T-helper 2 cell treated with Interferon-gamma antibody and Interleukin-4, amounts not matched to agents 5 μg/mL and 100 μg/mL, for 36 hours (primary cell): ENCODE measurements at regions not wholly inside any gene's neighbourhood (a gene's known extent, or its start where the extent isn't known, plus 50 kb on each side); places are given as distances from the start of the nearest gene placed in this dataset.
A peak's percentile ranks its signal among the peaks of the same experiment; 100 is the strongest.

ENCODE experiments used
- DNase-seq: peaks from one replicate; pipeline ENCODE4 v3.0.0; 2021; ENCODE audit warnings: low spot score
- H3K27ac Mint-ChIP-seq: one replicate; pipeline ENCODE4 v1.8.0; 2021; ENCODE audit warnings: mild to moderate bottlenecking, mixed read lengths
- H3K27me3 Mint-ChIP-seq: one replicate; pipeline ENCODE4 v1.8.0; 2021; ENCODE audit warnings: low read depth, mixed read lengths
- H3K36me3 Mint-ChIP-seq: one replicate; pipeline ENCODE4 v1.8.0; 2021; ENCODE audit warnings: low read depth, mixed read lengths
- H3K4me1 Mint-ChIP-seq: one replicate; pipeline ENCODE4 v1.8.0; 2021; ENCODE audit warnings: low read depth, mixed read lengths
- H3K4me3 Mint-ChIP-seq: one replicate; pipeline ENCODE4 v1.8.0; 2022; ENCODE audit warnings: mild to moderate bottlenecking, moderate library complexity, mixed read lengths
- H3K9me3 Mint-ChIP-seq: one replicate; pipeline ENCODE4 v1.8.0; 2021; ENCODE audit warnings: mixed read lengths

DNA sequence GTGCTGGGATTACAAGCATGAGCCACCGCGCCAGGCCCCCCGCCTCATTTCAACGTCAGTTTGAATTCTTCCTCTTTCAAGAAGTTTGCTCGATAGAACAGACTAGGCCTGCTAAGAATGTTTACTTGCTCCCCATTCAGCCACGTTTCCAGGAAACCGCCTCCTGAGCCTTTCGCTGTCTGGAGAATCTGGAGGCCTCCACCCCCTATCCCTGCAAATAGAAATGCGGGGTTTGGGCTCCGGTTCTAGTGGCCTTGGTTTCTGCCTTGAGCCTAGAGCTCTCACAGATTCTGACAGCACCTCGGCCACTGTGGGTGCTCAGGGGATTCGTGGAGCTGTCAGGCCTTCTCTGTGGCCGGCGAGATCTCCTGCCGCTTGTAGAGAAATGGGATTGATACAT lies 84.3 kb downstream of the UBIAD1 start:
- Mint-ChIP-seq H3K27me3 (peaks cover 6% of the 10 kb centered on the region), H3K4me3 (no peak overlapping the region), H3K27ac (no peak overlapping the region), H3K4me1 (no peaks in the 10 kb centered on the region), H3K9me3 (no peaks in the 10 kb centered on the region), H3K36me3 (no peaks in the 10 kb centered on the region)
- no peak for DNase-seq

DNA sequence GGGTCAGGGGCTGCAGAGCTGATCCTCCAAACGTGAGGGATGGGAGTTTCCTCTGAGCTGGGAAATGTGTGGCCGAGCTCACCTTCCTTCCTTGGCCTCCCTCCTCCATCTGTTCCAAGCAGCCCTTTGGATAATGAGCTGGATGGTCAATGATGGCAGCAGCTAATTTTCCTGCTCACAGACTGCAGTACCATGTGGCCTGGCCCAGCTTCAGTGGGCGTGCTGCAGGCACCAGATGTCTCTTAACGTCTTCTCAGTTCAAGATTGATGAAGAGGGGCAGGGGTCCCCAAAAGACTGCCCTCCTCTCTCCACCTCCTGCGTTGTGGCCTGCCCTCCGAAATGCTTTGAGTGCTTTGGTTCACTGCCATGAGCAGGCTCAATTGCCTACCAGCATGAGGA lies 86.0 kb downstream of the UBIAD1 start:
- peaks cover 6% of the 10 kb centered on the region for H3K27me3 Mint-ChIP-seq
- no peak overlapping the region for H3K4me3 Mint-ChIP-seq
- H3K9me3 Mint-ChIP-seq, result no peaks in the 10 kb centered on the region
- H3K27ac Mint-ChIP-seq, result no peak overlapping the region
- no peak for DNase-seq
- no peaks in the 10 kb centered on the region for H3K36me3 Mint-ChIP-seq
- no peaks in the 10 kb centered on the region for H3K4me1 Mint-ChIP-seq

- no peaks in the 10 kb centered on the region for H3K36me3 Mint-ChIP-seq
- no peaks in the 10 kb centered on the region for H3K27me3 Mint-ChIP-seq
- H3K27ac Mint-ChIP-seq, result no peak overlapping the region
- H3K4me1 Mint-ChIP-seq, result no peaks in the 10 kb centered on the region
- DNase-seq, result no peak
- no peaks in the 10 kb centered on the region for H3K9me3 Mint-ChIP-seq
- H3K4me3 Mint-ChIP-seq, result no peak overlapping the region
Measured at GRCh38 chr1:11362547-11363021, 89.6 kb downstream of the UBIAD1 start.

- H3K4me1 Mint-ChIP-seq, result no peaks in the 10 kb centered on the region
- no peak overlapping the region for H3K4me3 Mint-ChIP-seq
- no peak for DNase-seq
- H3K27me3 Mint-ChIP-seq, result no peaks in the 10 kb centered on the region
- no peak overlapping the region for H3K27ac Mint-ChIP-seq
- H3K9me3 Mint-ChIP-seq, result no peaks in the 10 kb centered on the region
- no peaks in the 10 kb centered on the region for H3K36me3 Mint-ChIP-seq
Measured at GRCh38 chr1:11364170-11364569, 91.2 kb downstream of the UBIAD1 start.

DNA sequence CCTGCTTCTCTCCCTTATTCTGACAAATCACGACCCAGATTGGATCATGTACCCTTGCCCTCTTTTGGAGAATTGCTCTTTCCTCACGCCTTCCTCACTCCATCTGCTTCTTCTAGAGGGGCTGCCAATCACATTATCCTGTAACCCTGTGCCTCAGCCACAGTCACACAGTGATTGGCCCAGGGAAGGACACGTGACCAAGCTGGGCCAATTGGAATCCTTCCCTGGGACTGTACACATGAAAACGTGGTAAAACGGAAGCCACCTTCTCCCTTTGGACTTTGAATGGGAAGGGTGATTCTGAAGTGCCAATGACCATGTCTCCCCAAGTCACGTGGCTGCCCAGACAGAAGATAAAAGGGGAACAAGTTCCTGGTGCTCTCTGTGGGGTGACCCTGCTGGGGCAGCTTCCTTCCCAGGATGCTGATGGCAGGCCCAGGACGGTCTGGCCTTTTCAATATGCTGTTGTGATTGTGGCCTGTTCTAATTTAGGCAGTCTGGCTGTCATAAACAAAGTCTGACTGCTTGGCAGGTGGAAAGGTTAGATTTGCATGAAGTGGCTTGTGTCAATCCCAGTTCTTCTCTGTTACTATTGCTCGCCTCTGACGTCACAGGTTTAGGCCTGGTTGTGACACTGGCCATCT lies 92.9 kb downstream of the UBIAD1 start:
- Mint-ChIP-seq H3K27ac (no peak overlapping the region), H3K4me3 (no peak overlapping the region), H3K36me3 (no peaks in the 10 kb centered on the region), H3K9me3 (no peaks in the 10 kb centered on the region), H3K27me3 (no peaks in the 10 kb centered on the region), H3K4me1 (no peaks in the 10 kb centered on the region)
- no peak for DNase-seq

DNA sequence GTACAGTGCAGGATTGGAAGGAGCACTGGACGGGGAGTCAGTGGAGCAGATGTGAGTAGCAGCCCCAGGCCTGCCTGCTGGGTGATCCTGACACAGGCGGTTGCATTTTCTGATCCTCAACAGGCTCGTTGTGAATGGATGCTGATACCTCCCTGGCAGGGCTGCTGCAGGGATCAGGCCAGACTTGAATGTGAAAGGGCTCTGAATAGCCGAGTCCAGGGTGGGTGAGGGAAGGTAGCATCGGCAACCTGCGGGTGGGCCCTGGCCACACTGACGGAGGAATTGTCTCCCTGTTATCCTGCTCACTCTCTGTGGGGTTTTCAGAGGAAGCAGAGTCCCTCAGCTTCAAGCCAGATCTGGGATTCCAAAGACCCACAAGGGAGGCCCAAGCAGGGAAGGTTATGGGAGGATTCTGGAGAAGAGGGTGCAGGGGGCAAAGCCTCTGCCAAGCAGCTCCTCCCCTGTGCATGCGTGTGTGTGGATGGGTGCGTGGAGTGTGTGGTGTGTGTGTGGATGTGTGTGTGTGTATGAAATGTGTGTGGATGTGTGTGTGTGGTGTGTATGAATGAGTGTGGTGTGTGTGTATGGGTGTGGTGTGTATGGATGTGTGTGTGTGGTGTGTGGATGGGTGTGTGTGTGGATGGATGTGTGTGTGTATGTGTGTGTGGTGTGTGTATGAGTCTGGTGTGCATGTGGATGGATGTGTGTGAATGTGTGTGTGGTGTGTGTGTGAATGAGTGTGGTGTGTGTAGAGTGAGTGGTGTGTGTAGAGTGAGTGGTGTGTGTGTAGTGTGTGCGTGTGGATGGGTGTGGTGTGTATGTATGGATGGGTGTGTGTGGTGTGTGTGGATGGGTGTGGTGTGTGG lies 100.3 kb downstream of the UBIAD1 start:
- DNase-seq, result no peak
- Mint-ChIP-seq H3K27ac (no peak overlapping the region), H3K4me3 (no peak overlapping the region), H3K36me3 (no peaks in the 10 kb centered on the region), H3K9me3 (peaks cover 6% of the 10 kb centered on the region), H3K27me3 (peaks cover 4% of the 10 kb centered on the region), H3K4me1 (peaks cover 3% of the 10 kb centered on the region)

DNA sequence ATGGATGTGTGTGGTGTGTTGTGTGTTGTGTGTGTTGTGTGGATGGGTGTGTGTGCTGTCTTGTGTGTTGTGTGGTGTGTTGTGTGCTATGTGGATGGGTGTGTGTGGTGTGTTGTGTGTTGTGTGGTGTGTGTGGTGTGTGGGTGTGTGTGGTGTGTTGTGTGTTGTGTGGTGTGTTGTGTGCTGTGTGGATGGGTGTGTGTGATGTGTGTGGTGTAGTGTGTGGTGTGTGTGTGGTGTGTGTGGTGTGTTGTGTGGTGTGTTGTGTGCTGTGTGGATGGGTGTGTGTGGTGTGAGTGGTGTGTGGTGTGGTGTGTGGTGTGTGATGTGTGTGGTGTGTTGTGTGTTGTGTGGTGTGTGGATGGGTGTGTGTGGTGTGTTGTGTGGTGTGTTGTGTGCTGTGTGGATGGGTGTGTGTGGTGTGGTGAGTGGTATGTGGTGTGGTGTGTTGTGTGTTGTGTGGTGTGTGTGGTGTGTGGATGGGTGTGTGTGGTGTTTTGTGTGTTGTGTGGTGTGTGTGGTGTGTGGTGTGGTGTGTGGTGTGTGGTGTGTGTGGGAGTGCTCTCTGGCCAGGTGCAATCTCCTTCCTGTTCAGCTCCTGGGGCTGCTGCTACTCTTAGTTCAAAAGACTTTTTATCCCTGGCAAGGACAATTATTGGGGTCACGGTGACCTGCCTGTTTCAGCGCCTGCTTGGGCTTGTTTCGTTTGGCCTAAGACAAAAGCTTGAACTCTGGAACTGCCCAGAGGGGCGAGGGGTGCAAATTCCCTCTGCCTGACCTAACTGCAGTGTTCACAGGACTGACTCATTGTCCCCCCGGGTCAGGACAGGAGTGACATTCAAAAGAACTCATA lies 101.1 kb downstream of the UBIAD1 start:
- Mint-ChIP-seq H3K4me3 (no peak overlapping the region), H3K27ac (peak overlapping the region; percentile 50), H3K27me3 (peaks cover 5% of the 10 kb centered on the region), H3K9me3 (peaks cover 6% of the 10 kb centered on the region), H3K36me3 (no peaks in the 10 kb centered on the region), H3K4me1 (peaks cover 3% of the 10 kb centered on the region)
- no peak for DNase-seq

DNA sequence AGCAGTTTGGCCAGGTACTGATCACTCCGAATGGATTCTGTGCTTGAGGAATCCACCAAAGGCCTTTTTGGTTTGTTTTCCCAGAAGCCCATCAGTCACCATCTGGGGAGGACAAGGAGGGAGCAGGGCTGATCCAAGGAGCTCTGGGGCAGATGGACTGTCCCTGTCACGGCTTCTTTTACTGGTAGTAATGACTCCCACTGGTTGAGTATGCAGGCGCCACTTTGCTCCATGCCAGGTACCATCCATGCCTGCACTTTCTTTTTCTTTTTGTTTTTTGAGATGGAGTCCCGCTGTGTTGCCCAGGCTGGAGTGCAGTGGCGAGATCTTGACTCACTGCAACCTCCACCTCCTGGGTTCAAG lies 101.7 kb downstream of the UBIAD1 start:
- Mint-ChIP-seq H3K9me3 (peaks cover 6% of the 10 kb centered on the region), H3K27me3 (peaks cover 7% of the 10 kb centered on the region), H3K36me3 (no peaks in the 10 kb centered on the region), H3K4me1 (peaks cover 3% of the 10 kb centered on the region), H3K4me3 (no peak overlapping the region), H3K27ac (no peak overlapping the region)
- DNase-seq, result no peak

GRCh38 chr1:11377001-11377583 lies 101.9 kb upstream of the DISP3 start:
- DNase-seq, result no peak
- peaks cover 15% of the 10 kb centered on the region for H3K27me3 Mint-ChIP-seq
- peaks cover 5% of the 10 kb centered on the region for H3K4me1 Mint-ChIP-seq
- H3K36me3 Mint-ChIP-seq, result peaks cover 1% of the 10 kb centered on the region
- no peak overlapping the region for H3K4me3 Mint-ChIP-seq
- H3K27ac Mint-ChIP-seq, result no peak overlapping the region
- peaks cover 9% of the 10 kb centered on the region for H3K9me3 Mint-ChIP-seq

DNA sequence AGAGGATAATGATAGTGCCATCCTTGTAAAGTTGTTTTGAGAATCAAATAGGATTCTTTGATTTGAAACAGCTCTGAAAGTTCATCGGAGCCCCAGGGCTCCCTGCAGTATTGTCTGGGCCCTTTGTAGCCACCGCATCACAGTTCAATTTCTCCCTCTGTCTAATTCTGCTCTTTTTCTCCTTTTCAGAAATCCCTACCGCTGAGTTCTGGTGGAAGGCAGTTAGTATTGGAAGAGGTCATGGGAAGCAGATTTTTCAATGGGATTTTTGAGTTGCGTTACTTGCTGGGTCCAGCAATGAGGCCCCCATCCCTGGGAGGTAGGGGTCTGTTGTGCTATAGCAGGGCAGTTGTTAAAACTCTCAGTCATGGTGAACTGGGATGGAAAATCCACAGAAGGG lies 101.0 kb upstream of the DISP3 start:
- H3K27ac Mint-ChIP-seq, result no peak overlapping the region
- H3K27me3 Mint-ChIP-seq, result peaks cover 17% of the 10 kb centered on the region
- no peak for DNase-seq
- no peak overlapping the region for H3K4me3 Mint-ChIP-seq
- H3K9me3 Mint-ChIP-seq, result peaks cover 10% of the 10 kb centered on the region
- peaks cover 11% of the 10 kb centered on the region for H3K4me1 Mint-ChIP-seq
- H3K36me3 Mint-ChIP-seq, result peaks cover 2% of the 10 kb centered on the region

DNA sequence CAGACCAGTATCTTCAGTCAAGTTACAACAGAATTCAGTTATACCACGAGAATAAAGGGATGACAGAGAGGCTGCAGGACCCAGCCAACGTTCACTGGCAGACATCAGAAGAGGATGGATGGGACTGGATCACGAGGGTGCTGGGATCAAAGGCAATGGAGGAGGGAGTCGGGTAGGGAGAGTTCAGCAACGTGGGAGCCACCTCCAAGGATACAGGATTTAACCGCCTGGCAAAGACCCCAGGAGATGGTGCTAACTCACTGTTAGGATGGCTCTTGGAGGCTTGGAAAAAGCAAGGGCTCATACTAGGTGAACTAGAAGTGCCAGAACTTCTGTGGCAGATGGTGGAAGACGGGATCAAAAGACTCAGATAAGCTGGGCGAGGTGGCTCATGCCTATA lies 99.1 kb upstream of the DISP3 start:
- Mint-ChIP-seq H3K27me3 (peaks cover 21% of the 10 kb centered on the region), H3K4me3 (no peak overlapping the region), H3K27ac (no peak overlapping the region), H3K36me3 (peaks cover 2% of the 10 kb centered on the region), H3K9me3 (peaks cover 4% of the 10 kb centered on the region), H3K4me1 (peaks cover 22% of the 10 kb centered on the region)
- DNase-seq, result no peak

- H3K4me1 Mint-ChIP-seq, result peaks cover 24% of the 10 kb centered on the region
- H3K27ac Mint-ChIP-seq, result no peak overlapping the region
- peaks cover 21% of the 10 kb centered on the region for H3K27me3 Mint-ChIP-seq
- H3K36me3 Mint-ChIP-seq, result peaks cover 2% of the 10 kb centered on the region
- H3K4me3 Mint-ChIP-seq, result no peak overlapping the region
- DNase-seq, result no peak
- H3K9me3 Mint-ChIP-seq, result peaks cover 4% of the 10 kb centered on the region
Measured at GRCh38 chr1:11380500-11380899, 98.5 kb upstream of the DISP3 start.

GRCh38 chr1:11383553-11384169 lies 95.3 kb upstream of the DISP3 start:
- peaks cover 21% of the 10 kb centered on the region for H3K27me3 Mint-ChIP-seq
- peak overlapping the region; percentile 72 for H3K4me3 Mint-ChIP-seq
- H3K4me1 Mint-ChIP-seq, result peaks cover 24% of the 10 kb centered on the region
- peaks cover 4% of the 10 kb centered on the region for H3K9me3 Mint-ChIP-seq
- H3K27ac Mint-ChIP-seq, result no peak overlapping the region
- DNase-seq, result peak; percentile 16
- H3K36me3 Mint-ChIP-seq, result peaks cover 2% of the 10 kb centered on the region
